ENCODE measurements at regions not wholly inside any gene's neighbourhood (a gene's known extent, or its start where the extent isn't known, plus 50 kb on each side); places are given as distances from the start of the nearest gene placed in this dataset.

DNA sequence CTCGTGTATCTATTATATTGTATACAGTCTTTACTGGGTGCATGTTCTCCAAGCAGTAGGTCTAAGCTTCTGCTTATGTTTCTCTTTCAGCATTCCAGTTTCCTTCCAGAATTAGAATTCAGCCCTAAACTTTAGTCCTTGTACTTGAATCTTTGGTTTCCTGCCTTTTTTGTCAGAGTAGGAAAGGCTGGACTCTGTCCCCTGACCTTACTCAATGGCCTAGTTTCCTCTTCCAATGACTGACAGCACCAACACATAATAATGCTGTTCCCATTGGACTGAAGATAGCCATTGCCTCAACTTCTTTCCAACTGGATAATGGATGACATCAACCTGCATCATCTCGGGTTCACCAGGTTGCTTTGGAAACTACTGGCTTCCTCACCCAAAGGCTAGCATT, 217.0 kb downstream of the FIGN start:
- TF ChIP-seq YY1 (IDR thresholded peaks at IDR 0.05; ENCODE audit: insufficient read depth, insufficient read length), result no peak
- no peak for TF ChIP-seq ZNF274 (IDR thresholded peaks at IDR 0.05; ENCODE audit: low read depth, low read length)
- TF ChIP-seq SUZ12 (IDR thresholded peaks at IDR 0.05; ENCODE audit: extremely low read depth, insufficient read depth, insufficient read length), result no peak
